Fibroblast of lung (primary cell): ENCODE measurements at regions not wholly inside any gene's neighbourhood (a gene's known extent, or its start where the extent isn't known, plus 50 kb on each side); places are given as distances from the start of the nearest gene placed in this dataset.
"Not testable (repeated sequence)": the region's sequence is repeated elsewhere in the genome, so short reads cannot be mapped to it uniquely, and the experiment has no call there.

Source experiments
- DNase-seq, 2 donors: peaks; one replicate each; pipeline versions ENCODE4 v3.0.0 to v3.0.0-alpha.2; 2010; ENCODE audit warnings: low read depth in 2 of 2
- H2AFZ ChIP-seq: 2 replicates; pipeline ENCODE4 v1.5.1; 2012; ENCODE audit warnings: low read length, control low read depth, inconsistent platforms
- H3K27ac ChIP-seq: 2 replicates; pipeline ENCODE4 v1.5.1; 2011; ENCODE audit warnings: low read length, control low read depth; ENCODE audit not compliant: insufficient read depth
- H3K27me3 ChIP-seq: 2 replicates; pipeline ENCODE4 v1.5.1; 2011; ENCODE audit warnings: mild to moderate bottlenecking, low read length; ENCODE audit not compliant: control insufficient read depth, insufficient read depth
- H3K36me3 ChIP-seq: 2 replicates; pipeline ENCODE4 v1.5.1; 2011; ENCODE audit warnings: low read length; ENCODE audit not compliant: control insufficient read depth, insufficient read depth
- H3K4me1 ChIP-seq: 2 replicates; pipeline ENCODE4 v1.5.1; 2011; ENCODE audit warnings: low read length; ENCODE audit not compliant: control insufficient read depth, insufficient read depth; ENCODE audit errors: extremely low read depth
- H3K4me2 ChIP-seq: 2 replicates; pipeline ENCODE4 v1.5.1; 2011; ENCODE audit warnings: low read length, control low read depth; ENCODE audit not compliant: insufficient read depth; ENCODE audit errors: extremely low read depth
- H3K4me3 ChIP-seq, 4 experiments: fragments of 200-600 bp in 1 of 4; sonication (generic) in 1 of 4; replicated peaks in 1 of 4; 2 replicates each; pipeline ENCODE4 v1.5.1; 2011 to 2016; ENCODE audit warnings: low read length in 4 of 4, low read depth in 3 of 4, mild to moderate bottlenecking in 3 of 4, control low read depth in 2 of 4, inconsistent platforms in 1 of 4, mixed read lengths in 1 of 4; ENCODE audit not compliant: insufficient read depth in 1 of 4; ENCODE audit errors: control extremely low read depth in 1 of 4
- H3K79me2 ChIP-seq: 2 replicates; pipeline ENCODE4 v1.5.1; 2012; ENCODE audit warnings: mild to moderate bottlenecking, low read length, inconsistent platforms; ENCODE audit not compliant: control insufficient read depth, insufficient read depth
- H3K9ac ChIP-seq: 2 replicates; pipeline ENCODE4 v1.5.1; 2011; ENCODE audit warnings: mild to moderate bottlenecking, low read length, control low read depth; ENCODE audit not compliant: insufficient read depth
- H3K9me3 ChIP-seq: 2 replicates; pipeline ENCODE4 v1.5.1; 2012; ENCODE audit warnings: low read depth, low read length; ENCODE audit not compliant: control insufficient read depth, insufficient read depth
- H4K20me1 ChIP-seq: 2 replicates; pipeline ENCODE4 v1.5.1; 2011; ENCODE audit warnings: low read length; ENCODE audit not compliant: control insufficient read depth, insufficient read depth; ENCODE audit errors: extremely low read depth
- CTCF ChIP-seq, 2 donors: IDR thresholded peaks in 1 of 2; conservative IDR thresholded peaks in 1 of 2; 1 replicate in 1 of 2; 2 replicates in 1 of 2; pipeline ENCODE4 v1.5.1; 2011 to 2012; ENCODE audit warnings: low read length in 2 of 2, control low read depth in 1 of 2, inconsistent platforms in 1 of 2, low read depth in 1 of 2, mild to moderate bottlenecking in 1 of 2
- EZH2 ChIP-seq: IDR thresholded peaks from 2 replicates; pipeline ENCODE4 v1.5.1; 2012; ENCODE audit warnings: low read length, control low read depth, mild to moderate bottlenecking; ENCODE audit errors: missing control alignments

GRCh38 chr1:30654188-30654587, 69.2 kb downstream of the MATN1 start:
- no peaks in the 10 kb centered on the region for H4K20me1 ChIP-seq
- no peaks in the 10 kb centered on the region for H3K4me1 ChIP-seq
- H3K27ac ChIP-seq: no peak overlapping the region
- no peaks in the 10 kb centered on the region for H3K36me3 ChIP-seq
- H3K4me2 ChIP-seq: no peak overlapping the region
- no peak overlapping the region for H2AFZ ChIP-seq
- no peaks in the 10 kb centered on the region for H3K9me3 ChIP-seq
- no peak for DNase-seq
- H3K4me3 ChIP-seq: no peak overlapping the region
- TF ChIP-seq CTCF (conservative IDR thresholded peaks at IDR 0.05 in 1 of 2, IDR thresholded peaks at IDR 0.05 in 1 of 2; ENCODE audit: low read depth in 1 of 2, low read length in 2 of 2): no peak
- no peak for TF ChIP-seq EZH2
- H3K27me3 ChIP-seq: no peaks in the 10 kb centered on the region
- H3K9ac ChIP-seq: no peak overlapping the region
- no peaks in the 10 kb centered on the region for H3K79me2 ChIP-seq

GRCh38 chr1:30652152-30652841, 71.1 kb downstream of the MATN1 start:
- no peaks in the 10 kb centered on the region for H3K27me3 ChIP-seq
- DNase-seq: no peak
- TF ChIP-seq EZH2 (no peak), CTCF (conservative IDR thresholded peaks at IDR 0.05 in 1 of 2, IDR thresholded peaks at IDR 0.05 in 1 of 2; ENCODE audit: low read depth in 1 of 2, low read length in 2 of 2) (no peak)
- no peak overlapping the region for H3K4me2 ChIP-seq
- H3K27ac ChIP-seq: no peak overlapping the region
- H3K4me3 ChIP-seq: no peak overlapping the region
- no peaks in the 10 kb centered on the region for H3K9me3 ChIP-seq
- no peaks in the 10 kb centered on the region for H4K20me1 ChIP-seq
- no peaks in the 10 kb centered on the region for H3K36me3 ChIP-seq
- no peak overlapping the region for H3K9ac ChIP-seq
- H3K4me1 ChIP-seq: no peaks in the 10 kb centered on the region
- no peaks in the 10 kb centered on the region for H3K79me2 ChIP-seq
- no peak overlapping the region for H2AFZ ChIP-seq

GRCh38 chr1:30651395-30651794, 72.0 kb downstream of the MATN1 start:
- DNase-seq, H3K79me2 ChIP-seq, H3K4me2 ChIP-seq, H3K27me3 ChIP-seq, H3K4me3 ChIP-seq, H3K9me3 ChIP-seq, H4K20me1 ChIP-seq, H3K4me1 ChIP-seq, H3K27ac ChIP-seq, H3K36me3 ChIP-seq, H2AFZ ChIP-seq, H3K9ac ChIP-seq: not testable (repeated sequence)
